ENCODE measurements at regions not wholly inside any gene's neighbourhood (a gene's known extent, or its start where the extent isn't known, plus 50 kb on each side); places are given as distances from the start of the nearest gene placed in this dataset.
A peak's percentile ranks its signal among the peaks of the same experiment; 100 is the strongest.

GRCh38 chr2:167761465-167762136 is 485.8 kb downstream of the STK39 start:
- intact Hi-C loops (cut with DNase I; ENCODE audit: low total_unique reads) (no loop called here), in situ Hi-C loops (cut with MboI; ENCODE audit: low sequenced_read_pairs in 4 of 4) (no loop called here)
- TF ChIP-seq POLR2A (IDR thresholded peaks at IDR 0.05) (no peak), CTCF (IDR thresholded peaks at IDR 0.05 in 4 of 5, conservative IDR thresholded peaks at IDR 0.05 in 1 of 5) (no peak)
- H3K4me1 ChIP-seq: peaks cover 0 to 10% of the 10 kb centered on the region in 2 donors
- H3K9me3 ChIP-seq: no peaks in the 10 kb centered on the region
- DNase-seq: no peak
- ATAC-seq: no peak
- H3K27ac ChIP-seq: no peak overlapping the region
- H3K27me3 ChIP-seq: no peaks in the 10 kb centered on the region
- H3K4me3 ChIP-seq: no peak overlapping the region
- no peaks in the 10 kb centered on the region for H3K36me3 ChIP-seq

GRCh38 chr2:167759531-167759930 is 487.9 kb downstream of the STK39 start:
- TF ChIP-seq CTCF (IDR thresholded peaks at IDR 0.05 in 4 of 5, conservative IDR thresholded peaks at IDR 0.05 in 1 of 5) (no peak), POLR2A (IDR thresholded peaks at IDR 0.05) (no peak)
- no peaks in the 10 kb centered on the region for H3K9me3 ChIP-seq
- H3K4me1 ChIP-seq: peaks cover 0 to 5% of the 10 kb centered on the region in 2 donors
- intact Hi-C loops (cut with DNase I; ENCODE audit: low total_unique reads): no loop called here
- in situ Hi-C loops (cut with MboI; ENCODE audit: low sequenced_read_pairs in 4 of 4): no loop called here
- H3K4me3 ChIP-seq: no peak overlapping the region
- no peaks in the 10 kb centered on the region for H3K27me3 ChIP-seq
- DNase-seq (no peak), ATAC-seq (no peak)
- no peak overlapping the region for H3K27ac ChIP-seq
- no peaks in the 10 kb centered on the region for H3K36me3 ChIP-seq

- in situ Hi-C loops (cut with MboI; ENCODE audit: low sequenced_read_pairs in 4 of 4): no loop called here
- TF ChIP-seq CTCF (IDR thresholded peaks at IDR 0.05 in 4 of 5, conservative IDR thresholded peaks at IDR 0.05 in 1 of 5) (no peak), POLR2A (IDR thresholded peaks at IDR 0.05) (no peak)
- peaks cover 3 to 11% of the 10 kb centered on the region in 2 donors for H3K4me1 ChIP-seq
- no peak for DNase-seq
- no peak overlapping the region for H3K4me3 ChIP-seq
- H3K27me3 ChIP-seq: no peaks in the 10 kb centered on the region
- no peak overlapping the region for H3K27ac ChIP-seq
- no peaks in the 10 kb centered on the region for H3K36me3 ChIP-seq
- no peaks in the 10 kb centered on the region for H3K9me3 ChIP-seq
- intact Hi-C loops (cut with DNase I; ENCODE audit: low total_unique reads): no loop called here
- ATAC-seq: no peak
Observed at GRCh38 chr2:167758292-167758691, 489.1 kb downstream of the STK39 start.

GRCh38 chr2:167756446-167756845 is 490.9 kb downstream of the STK39 start:
- no peak for TF ChIP-seq CTCF (IDR thresholded peaks at IDR 0.05 in 4 of 5, conservative IDR thresholded peaks at IDR 0.05 in 1 of 5)
- Histone ChIP-seq H3K27me3 (no peaks in the 10 kb centered on the region), H3K9me3 (no peaks in the 10 kb centered on the region), H3K27ac (no peak overlapping the region), H3K36me3 (no peaks in the 10 kb centered on the region), H3K4me1 (peaks cover 6 to 24% of the 10 kb centered on the region in 2 donors), H3K4me3 (no peak overlapping the region)
- in situ Hi-C loops (cut with MboI; ENCODE audit: low sequenced_read_pairs in 4 of 4) (no loop called here), intact Hi-C loops (cut with DNase I; ENCODE audit: low total_unique reads) (no loop called here)
- no peak for ATAC-seq
- no peak for DNase-seq

- TF ChIP-seq POLR2A (IDR thresholded peaks at IDR 0.05): no peak
- TF ChIP-seq CTCF (IDR thresholded peaks at IDR 0.05 in 4 of 5, conservative IDR thresholded peaks at IDR 0.05 in 1 of 5): no peak
- Histone ChIP-seq H3K4me3 (no peak overlapping the region), H3K27me3 (no peaks in the 10 kb centered on the region), H3K9me3 (no peaks in the 10 kb centered on the region), H3K4me1 (peaks cover 6 to 30% of the 10 kb centered on the region in 2 donors), H3K36me3 (no peaks in the 10 kb centered on the region), H3K27ac (peak overlapping the region; percentile 20 to 89 (median 88))
- no peak for ATAC-seq
- in situ Hi-C loops (cut with MboI; ENCODE audit: low sequenced_read_pairs in 4 of 4): no loop called here
- intact Hi-C loops (cut with DNase I; ENCODE audit: low total_unique reads): no loop called here
- DNase-seq: peak; percentile 28 to 60
Observed at GRCh38 chr2:167753142-167753541, 494.3 kb downstream of the STK39 start.

Measured in gastrocnemius medialis (tissue), 4 donors.